ENCODE measurements at regions not wholly inside any gene's neighbourhood (a gene's known extent, or its start where the extent isn't known, plus 50 kb on each side); places are given as distances from the start of the nearest gene placed in this dataset.

GRCh38 chr1:4481451-4481850, 173.0 kb upstream of the AJAP1 start:
- TF ChIP-seq POLR2AphosphoS5 (IDR thresholded peaks at IDR 0.05; ENCODE audit: low read depth, low read length) (no peak), POLR2A (IDR thresholded peaks at IDR 0.05; ENCODE audit: low read depth, low read length) (no peak), POU2F2 (IDR thresholded peaks at IDR 0.05; ENCODE audit: low read depth, low read length) (no peak), TAF1 (IDR thresholded peaks at IDR 0.05; ENCODE audit: low read depth, low read length) (no peak), SPI1 (IDR thresholded peaks at IDR 0.05; ENCODE audit: low read depth, low read length) (no peak)
